Hepatocyte (in vitro differentiated cells): ENCODE measurements at regions not wholly inside any gene's neighbourhood (a gene's known extent, or its start where the extent isn't known, plus 50 kb on each side); places are given as distances from the start of the nearest gene placed in this dataset.

Experiments used
- DNase-seq: peaks from one replicate; pipeline ENCODE4 v3.0.0-alpha.2; 2016; ENCODE audit warnings: low spot score
- H2AFZ ChIP-seq: fragments of 200-600 bp; sonication (generic); 2 replicates; pipeline ENCODE4 v1.6.0; 2016; ENCODE audit warnings: antibody characterized with exemption, mild to moderate bottlenecking
- H3K27ac ChIP-seq: fragments of 200-600 bp; sonication (generic); 2 replicates; pipeline ENCODE4 v1.5.1; 2016; ENCODE audit warnings: mild to moderate bottlenecking
- H3K27me3 ChIP-seq: fragments of 200-600 bp; sonication (generic); 2 replicates; pipeline ENCODE4 v1.6.1; 2016
- H3K36me3 ChIP-seq: fragments of 200-600 bp; sonication (generic); replicated peaks from 2 replicates; pipeline ENCODE4 v1.5.1; 2016; ENCODE audit warnings: low read depth; ENCODE audit not compliant: insufficient read depth
- H3K4me1 ChIP-seq: fragments of 200-600 bp; sonication (generic); 2 replicates; pipeline ENCODE4 v1.5.1; 2016; ENCODE audit warnings: mild to moderate bottlenecking, moderate library complexity; ENCODE audit not compliant: insufficient read depth
- H3K4me2 ChIP-seq: fragments of 200-600 bp; sonication (generic); 2 replicates; pipeline ENCODE4 v1.6.0; 2016
- H3K4me3 ChIP-seq: fragments of 200-600 bp; sonication (generic); 2 replicates; pipeline ENCODE4 v1.5.1; 2016; ENCODE audit warnings: mild to moderate bottlenecking
- H3K79me2 ChIP-seq: fragments of 200-600 bp; sonication (generic); 2 replicates; pipeline ENCODE4 v1.6.0; 2017; ENCODE audit warnings: mild to moderate bottlenecking
- H3K9me2 ChIP-seq: fragments of 200-600 bp; sonication (generic); replicated peaks from 2 replicates; pipeline ENCODE4 v1.6.0; 2017; ENCODE audit warnings: mild to moderate bottlenecking; ENCODE audit not compliant: insufficient read depth
- H3K9me3 ChIP-seq: fragments of 200-600 bp; sonication (generic); 2 replicates; pipeline ENCODE4 v1.5.1; 2016; ENCODE audit warnings: low read depth, mild to moderate bottlenecking
- H4K20me1 ChIP-seq: fragments of 200-600 bp; sonication (generic); 2 replicates; pipeline ENCODE4 v1.6.0; 2016; ENCODE audit warnings: mild to moderate bottlenecking; ENCODE audit not compliant: insufficient read depth, poor library complexity, severe bottlenecking
- EZH2 ChIP-seq: fragments of 200-600 bp; sonication (generic); IDR thresholded peaks from 2 replicates; pipeline ENCODE4 v1.6.1; 2016; ENCODE audit warnings: antibody characterized with exemption, mild to moderate bottlenecking, borderline replicate concordance
- EZH2phosphoT487 ChIP-seq: fragments of 200-600 bp; sonication (generic); IDR thresholded peaks from one replicate; pipeline ENCODE4 v1.6.1; 2018; ENCODE audit warnings: antibody characterized with exemption, mild to moderate bottlenecking, low read depth, moderate library complexity; ENCODE audit not compliant: unreplicated experiment, severe bottlenecking
- WGBS: methylation state at CpG from one replicate; pipeline ENCODE4 v1.1.6; 2016; ENCODE audit warnings: low lambda C conversion rate; ENCODE audit errors: missing lambda C conversion rate; 5-methylcytosine and 5-hydroxymethylcytosine counted together
- TF ChIP-seq, protein P1 (sequence below): fragments of 200-600 bp; sonication (generic); IDR thresholded peaks from 2 replicates; pipeline ENCODE4 v1.5.1; 2016; ENCODE audit warnings: antibody characterized with exemption, mild to moderate bottlenecking; ENCODE audit not compliant: poor library complexity

- H3K9me3 ChIP-seq, result no peaks in the 10 kb centered on the region
- no peaks in the 10 kb centered on the region for H3K9me2 ChIP-seq
- H3K36me3 ChIP-seq, result no peaks in the 10 kb centered on the region
- TF ChIP-seq, protein P1, sequence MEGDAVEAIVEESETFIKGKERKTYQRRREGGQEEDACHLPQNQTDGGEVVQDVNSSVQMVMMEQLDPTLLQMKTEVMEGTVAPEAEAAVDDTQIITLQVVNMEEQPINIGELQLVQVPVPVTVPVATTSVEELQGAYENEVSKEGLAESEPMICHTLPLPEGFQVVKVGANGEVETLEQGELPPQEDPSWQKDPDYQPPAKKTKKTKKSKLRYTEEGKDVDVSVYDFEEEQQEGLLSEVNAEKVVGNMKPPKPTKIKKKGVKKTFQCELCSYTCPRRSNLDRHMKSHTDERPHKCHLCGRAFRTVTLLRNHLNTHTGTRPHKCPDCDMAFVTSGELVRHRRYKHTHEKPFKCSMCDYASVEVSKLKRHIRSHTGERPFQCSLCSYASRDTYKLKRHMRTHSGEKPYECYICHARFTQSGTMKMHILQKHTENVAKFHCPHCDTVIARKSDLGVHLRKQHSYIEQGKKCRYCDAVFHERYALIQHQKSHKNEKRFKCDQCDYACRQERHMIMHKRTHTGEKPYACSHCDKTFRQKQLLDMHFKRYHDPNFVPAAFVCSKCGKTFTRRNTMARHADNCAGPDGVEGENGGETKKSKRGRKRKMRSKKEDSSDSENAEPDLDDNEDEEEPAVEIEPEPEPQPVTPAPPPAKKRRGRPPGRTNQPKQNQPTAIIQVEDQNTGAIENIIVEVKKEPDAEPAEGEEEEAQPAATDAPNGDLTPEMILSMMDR, result no peak
- H3K27me3 ChIP-seq, result no peaks in the 10 kb centered on the region
- H3K4me3 ChIP-seq, result no peak overlapping the region
- H3K4me2 ChIP-seq, result no peak overlapping the region
- DNase-seq, result no peak
- H4K20me1 ChIP-seq, result no peaks in the 10 kb centered on the region
- 69% methylated on average over 2 of the region's 2 CpGs for WGBS
- H3K27ac ChIP-seq, result no peak overlapping the region
- H2AFZ ChIP-seq, result no peak overlapping the region
- H3K79me2 ChIP-seq, result no peaks in the 10 kb centered on the region
- no peaks in the 10 kb centered on the region for H3K4me1 ChIP-seq
These were observed 1836.4 kb upstream of the AGA start for GRCh38 chr4:179278647-179279046.

GRCh38 chr4:179285696-179286095 is 1843.5 kb upstream of the AGA start:
- Histone ChIP-seq H3K4me2 (no peak overlapping the region), H3K9me3 (no peaks in the 10 kb centered on the region), H2AFZ (no peak overlapping the region), H3K4me1 (peaks cover 3% of the 10 kb centered on the region), H3K4me3 (no peak overlapping the region), H4K20me1 (no peaks in the 10 kb centered on the region), H3K79me2 (no peaks in the 10 kb centered on the region), H3K36me3 (no peaks in the 10 kb centered on the region), H3K9me2 (no peaks in the 10 kb centered on the region), H3K27ac (no peak overlapping the region), H3K27me3 (no peaks in the 10 kb centered on the region)
- TF ChIP-seq, protein P1, result no peak
- TF ChIP-seq EZH2 (no peak), EZH2phosphoT487 (no peak)
- 60% methylated on average over 3 of the region's 3 CpGs for WGBS
- peak; percentile 27 for DNase-seq

GRCh38 chr4:179291657-179292056 is 1849.4 kb upstream of the AGA start:
- Histone ChIP-seq H3K36me3 (no peaks in the 10 kb centered on the region), H3K27me3 (no peaks in the 10 kb centered on the region), H3K4me2 (no peak overlapping the region), H3K4me1 (no peaks in the 10 kb centered on the region), H3K79me2 (no peaks in the 10 kb centered on the region), H4K20me1 (no peaks in the 10 kb centered on the region), H3K9me3 (no peaks in the 10 kb centered on the region), H3K27ac (no peak overlapping the region), H3K4me3 (no peak overlapping the region), H3K9me2 (no peaks in the 10 kb centered on the region), H2AFZ (no peak overlapping the region)
- TF ChIP-seq EZH2phosphoT487, result no peak
- TF ChIP-seq, protein P1, result no peak
- TF ChIP-seq EZH2, result no peak
- no peak for DNase-seq

DNA sequence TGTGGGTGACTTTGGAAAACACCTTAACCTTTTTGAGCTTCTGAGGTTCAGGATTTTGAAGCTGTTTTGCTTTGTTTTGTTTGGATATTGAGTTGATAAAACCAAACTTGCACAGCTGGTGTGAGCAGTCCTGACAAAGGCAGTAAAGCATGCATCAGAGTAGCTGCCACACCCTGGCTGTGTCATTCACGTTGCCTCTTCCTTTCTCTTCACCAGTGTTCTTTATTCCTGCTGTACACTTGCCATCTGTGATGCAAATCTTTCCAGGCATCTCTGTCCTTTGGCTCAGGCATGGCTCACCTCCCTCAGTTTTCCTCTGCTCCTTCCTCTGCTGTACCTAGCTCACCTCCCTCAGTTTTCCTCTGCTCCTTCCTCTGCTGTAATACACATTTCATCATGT is 1850.2 kb upstream of the AGA start:
- no peak for DNase-seq
- H3K9me3 ChIP-seq, result no peaks in the 10 kb centered on the region
- no peak overlapping the region for H3K27ac ChIP-seq
- WGBS, result 46% methylated on average over 1 of the region's 1 CpG
- TF ChIP-seq EZH2phosphoT487, result no peak
- no peak for TF ChIP-seq EZH2
- TF ChIP-seq, protein P1, result no peak
- no peak overlapping the region for H3K4me3 ChIP-seq
- H2AFZ ChIP-seq, result no peak overlapping the region
- H3K79me2 ChIP-seq, result no peaks in the 10 kb centered on the region
- no peaks in the 10 kb centered on the region for H3K9me2 ChIP-seq
- H3K4me2 ChIP-seq, result no peak overlapping the region
- no peaks in the 10 kb centered on the region for H3K27me3 ChIP-seq
- H3K4me1 ChIP-seq, result no peaks in the 10 kb centered on the region
- no peaks in the 10 kb centered on the region for H3K36me3 ChIP-seq
- no peaks in the 10 kb centered on the region for H4K20me1 ChIP-seq
